ENCODE measurements at regions not wholly inside any gene's neighbourhood (a gene's known extent, or its start where the extent isn't known, plus 50 kb on each side); places are given as distances from the start of the nearest gene placed in this dataset.

GRCh38 chr10:3950676-3951275 lies 165.8 kb upstream of the KLF6 start:
- no peak for TF ChIP-seq CTCF (IDR thresholded peaks at IDR 0.05; ENCODE audit: insufficient read depth, low read depth, low read length)
- TF ChIP-seq EZH2 (IDR thresholded peaks at IDR 0.05; ENCODE audit: insufficient read depth, low read length) = no peak
